GM13976 (cell line): ENCODE measurements at regions not wholly inside any gene's neighbourhood (a gene's known extent, or its start where the extent isn't known, plus 50 kb on each side); places are given as distances from the start of the nearest gene placed in this dataset.
"Not testable (repeated sequence)": the region's sequence is repeated elsewhere in the genome, so short reads cannot be mapped to it uniquely, and the experiment has no call there.

Experiments used
- DNase-seq: peaks from one replicate; pipeline ENCODE4 v3.0.0; 2012; ENCODE audit warnings: low spot score
- CTCF ChIP-seq: IDR thresholded peaks from 2 replicates; pipeline ENCODE4 v1.5.1; 2012; ENCODE audit warnings: borderline replicate concordance, mild to moderate bottlenecking; ENCODE audit not compliant: insufficient read depth; ENCODE audit errors: extremely low read depth, missing control alignments, control extremely low read depth
- in situ Hi-C: fragments of 300-500 bp; cut with MboI; formaldehyde crosslinking; loops from one replicate; pipeline ENCODE4 v1.12.0; 2022; ENCODE audit warnings: low sequenced_read_pairs, mixed read lengths, inconsistent platforms; ENCODE audit not compliant: unreplicated experiment

DNA sequence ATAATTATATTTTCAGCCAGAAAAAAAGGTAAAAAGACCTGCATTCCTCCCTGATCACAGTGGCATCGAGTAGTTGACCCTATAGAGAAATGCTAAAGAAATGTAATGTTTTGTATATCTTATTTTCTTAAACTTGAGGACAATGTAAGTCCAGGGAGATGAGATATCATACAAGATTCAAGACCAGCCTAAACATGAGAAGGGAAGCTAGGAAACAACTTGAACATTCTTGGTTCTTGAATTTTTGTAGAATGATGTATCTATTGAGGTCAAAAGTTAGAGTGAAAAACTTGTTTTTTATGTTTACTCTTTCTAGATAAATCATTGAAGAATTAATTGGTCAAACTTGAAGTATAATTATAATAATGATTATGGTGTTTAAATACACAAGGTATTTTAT, 497.7 kb upstream of the TBL1XR1 start:
- TF ChIP-seq CTCF, result no peak
- in situ Hi-C loops, result no loop called here
- DNase-seq, result no peak

GRCh38 chr3:177700117-177700516, 502.8 kb upstream of the TBL1XR1 start:
- no peak for TF ChIP-seq CTCF
- in situ Hi-C loops, result no loop called here
- DNase-seq, result no peak

DNA sequence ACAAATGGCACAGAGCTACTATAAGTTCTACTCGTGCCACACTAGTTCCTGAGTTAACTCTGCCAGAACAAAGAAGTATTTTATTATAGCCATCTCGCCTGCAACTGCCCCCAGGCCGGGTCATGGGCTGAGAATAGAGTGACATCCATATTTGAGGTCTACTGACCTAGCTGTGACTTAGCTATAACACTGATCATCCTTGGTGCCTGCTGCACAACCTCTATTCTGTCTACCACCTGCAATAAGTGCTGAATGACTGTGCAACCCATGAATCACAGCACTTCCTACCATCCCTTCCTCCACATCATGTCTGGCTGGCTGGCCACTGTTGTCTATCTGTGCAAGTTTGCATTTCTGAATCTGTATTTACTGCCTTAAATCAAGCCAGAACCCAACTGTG, 506.5 kb upstream of the TBL1XR1 start:
- DNase-seq, result no peak
- TF ChIP-seq CTCF, result no peak
- in situ Hi-C loops, result no loop called here

DNA sequence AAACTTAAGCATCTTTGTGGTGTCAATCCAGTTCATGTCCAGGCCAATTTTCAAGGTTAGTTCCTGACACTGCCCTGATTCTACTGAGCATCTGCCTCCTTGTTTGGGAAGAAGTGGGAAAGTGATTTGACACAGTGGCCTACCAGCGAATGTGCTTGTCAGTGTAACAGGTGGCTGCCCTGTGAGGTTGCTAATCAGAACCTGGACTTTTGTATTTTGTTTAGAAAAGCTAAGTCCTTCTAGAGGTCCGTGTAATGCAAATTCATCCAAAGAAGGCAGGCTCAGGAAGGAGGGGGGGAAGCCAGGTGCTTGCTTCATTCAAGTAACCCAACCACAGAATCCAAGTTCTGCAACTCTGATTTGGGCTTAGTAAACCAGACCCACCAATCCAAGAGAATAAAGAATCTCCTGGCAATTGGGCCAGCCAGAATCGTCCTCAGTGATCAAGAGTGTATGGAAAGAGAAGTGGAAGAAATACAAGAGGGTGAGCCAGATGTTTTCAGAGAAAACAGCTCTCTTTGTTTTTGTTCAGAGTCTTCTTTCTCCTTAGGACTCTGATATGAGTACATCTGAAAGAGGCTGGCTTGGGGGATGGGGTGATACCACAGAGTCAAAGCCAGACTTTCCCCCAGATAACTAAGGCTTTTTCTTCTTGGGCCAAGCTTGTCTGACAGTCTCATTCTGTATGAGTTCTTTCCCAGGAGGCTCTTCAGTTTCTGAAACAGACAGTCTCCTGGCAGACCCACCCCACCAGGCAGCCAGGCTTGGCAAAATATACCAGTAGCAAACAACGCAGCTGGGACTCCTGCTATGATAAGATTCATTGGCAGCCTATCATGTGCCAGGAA, 508.9 kb upstream of the TBL1XR1 start:
- DNase-seq, result no peak

DNA sequence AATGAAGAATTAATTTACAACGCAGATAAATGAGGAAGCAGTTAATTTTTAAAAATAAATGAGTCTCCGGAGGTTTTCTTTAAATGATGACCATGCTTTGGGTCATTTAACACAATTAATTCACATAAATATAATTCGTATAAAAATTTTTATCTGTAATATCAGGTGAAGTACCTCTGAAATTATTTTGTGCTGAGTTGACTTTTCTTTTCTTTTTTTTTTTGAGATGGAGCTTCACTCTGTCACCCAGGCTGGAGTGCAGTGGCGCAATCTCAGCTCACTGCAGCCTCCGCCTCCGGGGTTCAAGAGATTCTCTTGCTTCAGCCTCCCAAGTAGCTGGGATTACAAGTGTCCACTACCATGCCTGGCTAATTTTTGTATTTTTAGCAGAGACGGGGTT, 512.2 kb upstream of the TBL1XR1 start:
- in situ Hi-C loops, DNase-seq: not testable (repeated sequence)

More for the DNA sequence above, 508.9 kb upstream of the TBL1XR1 start:
- in situ Hi-C loops, result no loop called here
- TF ChIP-seq CTCF, result no peak

GRCh38 chr3:177710506-177710905, 513.2 kb upstream of the TBL1XR1 start:
- TF ChIP-seq CTCF, result no peak
- in situ Hi-C loops, result no loop called here
- no peak for DNase-seq

DNA sequence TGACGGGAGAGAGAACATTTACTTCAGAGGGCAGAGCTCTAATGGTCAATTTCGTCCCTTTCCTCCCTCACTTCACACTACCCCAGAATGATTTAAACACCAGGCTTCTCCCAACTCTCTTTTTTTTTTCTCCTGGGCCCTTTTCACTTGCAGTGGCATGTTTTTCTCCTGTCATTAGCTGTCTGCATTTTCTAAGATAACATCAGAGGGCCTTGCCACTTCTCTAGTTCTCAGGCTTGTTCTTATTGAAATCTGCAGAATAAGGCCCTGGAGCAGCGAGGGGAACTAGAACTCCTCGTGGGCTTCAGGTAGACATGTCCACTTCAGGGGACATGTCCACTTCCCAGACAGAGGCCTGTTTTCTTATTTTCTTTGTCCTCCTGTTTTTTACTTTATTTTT, 514.4 kb upstream of the TBL1XR1 start:
- DNase-seq, result no peak
- TF ChIP-seq CTCF, result no peak
- in situ Hi-C loops, result no loop called here
